HG03135 (cell line): ENCODE measurements at regions not wholly inside any gene's neighbourhood (a gene's known extent, or its start where the extent isn't known, plus 50 kb on each side); places are given as distances from the start of the nearest gene placed in this dataset.

Experiments
- ATAC-seq: cut with Tn5 transposase; IDR thresholded peaks from one replicate; pipeline ENCODE4 v1.9.1; 2021; ENCODE audit warnings: mild to moderate bottlenecking, moderate library complexity; ENCODE audit not compliant: unreplicated experiment

- no peak for ATAC-seq
These were observed 210.3 kb downstream of the BTG1 start for GRCh38 chr12:91935296-91935695.

GRCh38 chr12:91931111-91931510 is 214.5 kb downstream of the BTG1 start:
- no peak for ATAC-seq

GRCh38 chr12:91928501-91928900 is 217.1 kb downstream of the BTG1 start:
- no peak for ATAC-seq

- ATAC-seq = no peak
These were observed 218.8 kb downstream of the BTG1 start for GRCh38 chr12:91926848-91927247.

GRCh38 chr12:91924827-91925226 is 220.8 kb downstream of the BTG1 start:
- ATAC-seq = no peak

- ATAC-seq = no peak
These were observed 221.8 kb downstream of the BTG1 start for GRCh38 chr12:91923864-91924263.

GRCh38 chr12:91922674-91923073 is 223.0 kb downstream of the BTG1 start:
- no peak for ATAC-seq

GRCh38 chr12:91922139-91922538 is 223.5 kb downstream of the BTG1 start:
- ATAC-seq = no peak

GRCh38 chr12:91921555-91921954 is 224.1 kb downstream of the BTG1 start:
- no peak for ATAC-seq

- ATAC-seq = no peak
These were observed 224.9 kb downstream of the BTG1 start for GRCh38 chr12:91920741-91921140.

GRCh38 chr12:91920276-91920675 is 225.4 kb downstream of the BTG1 start:
- ATAC-seq = no peak

- ATAC-seq = no peak
These were observed 227.2 kb downstream of the BTG1 start for GRCh38 chr12:91918431-91918830.

- no peak for ATAC-seq
These were observed 230.9 kb downstream of the BTG1 start for GRCh38 chr12:91914701-91915100.

- no peak for ATAC-seq
These were observed 232.0 kb downstream of the BTG1 start for GRCh38 chr12:91913651-91914050.

- ATAC-seq = no peak
These were observed 232.5 kb downstream of the BTG1 start for GRCh38 chr12:91913124-91913523.

GRCh38 chr12:91912178-91912577 is 233.5 kb downstream of the BTG1 start:
- no peak for ATAC-seq

GRCh38 chr12:91910871-91911388 is 234.7 kb downstream of the BTG1 start:
- no peak for ATAC-seq

- no peak for ATAC-seq
These were observed 242.6 kb downstream of the BTG1 start for GRCh38 chr12:91902860-91903683.

GRCh38 chr12:91901381-91902074 is 244.1 kb downstream of the BTG1 start:
- ATAC-seq = no peak

GRCh38 chr12:91900971-91901370 is 244.7 kb downstream of the BTG1 start:
- ATAC-seq = no peak

GRCh38 chr12:91899056-91899455 is 246.6 kb downstream of the BTG1 start:
- no peak for ATAC-seq

- ATAC-seq = no peak
These were observed 248.6 kb downstream of the BTG1 start for GRCh38 chr12:91897025-91897515.
